GM18873 (cell line): ENCODE measurements at regions not wholly inside any gene's neighbourhood (a gene's known extent, or its start where the extent isn't known, plus 50 kb on each side); places are given as distances from the start of the nearest gene placed in this dataset.

Experiments used
- ATAC-seq: cut with Tn5 transposase; IDR thresholded peaks from one replicate; pipeline ENCODE4 v1.9.1; 2021; ENCODE audit warnings: mild to moderate bottlenecking, moderate library complexity, moderate number of reproducible peaks; ENCODE audit not compliant: unreplicated experiment, low FRiP score

DNA sequence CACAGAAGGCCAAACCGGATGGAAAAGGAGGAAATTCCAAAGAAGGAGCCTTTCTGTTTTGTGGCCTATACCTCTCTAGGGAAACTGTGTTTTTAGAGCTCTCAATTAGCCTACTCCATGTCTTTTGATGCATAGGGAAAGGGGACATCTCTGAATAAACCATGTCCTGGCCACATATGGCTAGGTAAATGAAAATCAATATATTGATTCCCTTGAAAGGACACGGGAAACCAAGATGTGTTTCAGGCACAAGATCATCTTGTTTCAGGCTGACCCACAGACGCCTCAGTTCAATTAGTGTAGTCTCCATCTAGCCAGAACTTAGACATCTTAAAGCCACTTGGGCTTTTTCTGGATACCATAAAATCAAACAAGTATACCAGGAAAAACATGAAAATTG lies 363.1 kb downstream of the ENC1 start:
- no peak for ATAC-seq

DNA sequence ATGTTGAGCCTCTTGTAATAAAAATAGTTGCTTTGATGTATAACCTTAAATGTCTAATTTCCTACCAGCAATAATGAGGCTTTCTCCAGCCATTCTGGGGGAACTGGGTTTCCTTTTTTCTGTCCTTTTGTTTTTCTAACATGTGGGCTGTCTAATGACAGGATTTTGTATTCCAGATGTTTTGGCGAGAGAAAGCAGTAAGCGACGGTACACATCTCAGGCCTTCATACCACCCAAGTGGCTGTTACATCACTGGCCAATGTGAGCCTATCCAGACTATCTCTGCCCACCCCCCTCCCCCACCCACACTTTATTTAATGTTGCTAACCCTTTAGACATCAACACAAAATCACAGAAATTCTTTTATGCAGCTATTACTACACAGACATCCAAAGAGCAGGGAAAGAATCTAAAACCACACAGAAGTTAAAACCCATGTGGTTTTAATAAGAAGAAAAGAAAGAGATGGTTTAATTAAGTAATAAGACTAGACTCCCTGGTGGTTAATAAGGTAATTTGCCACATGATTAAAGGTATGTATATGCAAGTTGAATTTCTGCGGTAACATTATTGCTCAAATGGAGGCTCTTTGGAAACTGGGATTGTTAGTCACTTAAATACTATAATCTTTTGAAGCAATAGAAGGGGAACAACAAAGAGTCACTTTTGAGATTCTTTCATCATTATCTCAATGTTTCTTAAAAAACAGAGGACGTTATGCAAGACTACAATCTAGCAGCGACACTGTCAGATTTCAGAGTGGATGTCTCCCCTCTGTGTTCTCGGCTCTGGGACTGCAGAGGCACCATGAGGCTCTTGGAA lies 365.1 kb downstream of the ENC1 start:
- no peak for ATAC-seq

DNA sequence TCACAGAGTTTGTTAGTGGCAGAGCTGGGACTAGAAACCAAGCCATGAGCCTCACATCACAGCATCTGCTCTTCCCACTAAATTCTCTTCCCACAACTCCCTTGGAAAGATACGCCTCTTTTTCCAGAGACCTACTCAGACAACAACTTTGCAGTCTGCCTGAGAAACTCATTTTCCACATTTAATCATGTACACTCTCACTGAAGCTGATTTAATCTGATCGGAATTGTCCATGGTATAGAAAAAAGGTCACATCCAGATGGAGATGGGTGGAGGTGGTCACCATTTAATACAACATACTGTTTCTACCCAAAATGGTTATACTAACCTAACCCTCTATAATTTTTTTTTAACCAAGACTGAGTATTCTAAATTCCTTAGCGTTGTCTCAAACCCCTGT lies 366.2 kb downstream of the ENC1 start:
- no peak for ATAC-seq

DNA sequence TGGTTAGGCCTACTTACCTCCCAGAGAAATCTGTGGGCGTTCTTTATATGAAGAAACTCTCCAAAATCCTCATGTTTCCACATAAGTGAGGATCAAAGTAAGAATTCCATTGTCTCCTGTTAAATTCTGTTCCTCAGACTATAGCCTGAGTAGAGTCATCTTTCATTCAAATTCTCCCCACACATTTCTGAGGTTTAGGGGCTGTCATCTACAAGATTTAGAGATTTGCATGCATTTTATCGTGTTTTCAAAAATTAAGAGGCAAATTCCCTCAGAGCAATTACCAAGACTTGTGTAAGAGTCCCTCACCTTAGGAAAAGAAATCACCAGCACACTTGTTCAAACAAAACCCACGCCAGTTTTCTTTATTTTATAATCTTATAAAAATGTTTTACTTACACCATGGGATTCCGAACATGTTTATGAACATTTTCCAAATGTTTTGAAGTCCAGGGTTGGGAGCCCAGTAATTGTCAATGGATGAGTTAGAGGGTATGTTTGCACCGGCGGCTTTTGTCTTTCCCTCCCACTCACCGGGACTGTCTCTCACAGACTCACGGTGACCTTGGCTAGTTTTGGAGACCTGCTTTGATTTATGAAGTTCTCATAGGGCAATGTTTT lies 367.6 kb downstream of the ENC1 start:
- no peak for ATAC-seq

DNA sequence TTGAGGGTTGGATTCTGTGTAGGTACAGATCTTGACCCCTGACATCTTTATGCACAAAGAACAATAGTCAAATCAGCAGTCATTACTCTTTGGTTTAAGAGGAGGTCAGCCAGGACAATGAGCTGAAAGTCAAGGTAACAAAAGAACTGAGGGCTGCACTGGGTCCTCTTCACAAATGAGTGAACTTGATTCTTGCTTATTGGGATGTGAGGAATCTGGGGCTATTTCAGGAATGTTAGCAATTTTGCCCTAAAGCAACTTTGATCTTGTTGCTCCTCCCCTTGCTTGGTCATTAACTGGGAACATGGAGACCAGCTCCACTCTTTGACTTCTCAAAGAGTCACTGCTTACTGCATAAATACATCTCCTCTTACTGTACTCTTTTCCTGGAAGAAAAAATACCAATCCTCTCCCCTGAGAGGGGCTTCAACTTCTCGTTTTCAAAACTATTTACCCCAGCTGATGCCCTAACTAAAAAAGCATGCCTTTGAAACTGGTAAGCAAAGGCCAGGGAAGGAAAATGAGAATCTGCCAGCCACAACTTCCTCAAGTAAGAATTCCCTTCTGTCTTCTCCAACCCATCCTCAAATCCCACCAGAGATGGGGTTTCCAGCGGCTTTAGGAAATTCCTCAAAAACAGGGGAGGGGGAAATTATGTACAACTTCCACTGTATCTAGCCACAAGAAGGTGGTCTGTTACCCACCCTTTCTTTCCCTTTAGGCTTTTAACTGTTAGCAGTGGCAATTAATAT lies 368.3 kb downstream of the ENC1 start:
- no peak for ATAC-seq

DNA sequence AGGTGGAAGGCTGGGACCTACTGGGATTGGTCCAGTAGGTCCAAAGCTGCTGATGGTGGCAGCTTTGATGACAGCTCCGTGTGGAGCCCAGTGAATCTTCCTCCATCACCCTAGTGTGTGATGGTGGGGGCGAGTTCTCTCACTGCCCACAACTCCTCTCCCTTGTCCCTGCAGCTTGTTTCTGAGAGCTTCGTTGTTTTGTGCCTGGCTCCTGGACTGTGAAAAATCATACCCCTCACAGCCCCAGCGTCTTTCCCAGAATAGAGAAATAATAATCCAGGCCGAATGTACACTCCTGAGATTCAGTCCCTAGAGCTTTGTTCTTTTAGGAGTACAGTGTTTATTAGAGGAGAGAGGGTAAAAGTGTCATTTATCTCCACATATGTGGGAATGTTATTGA lies 372.2 kb downstream of the ENC1 start:
- ATAC-seq, result no peak

DNA sequence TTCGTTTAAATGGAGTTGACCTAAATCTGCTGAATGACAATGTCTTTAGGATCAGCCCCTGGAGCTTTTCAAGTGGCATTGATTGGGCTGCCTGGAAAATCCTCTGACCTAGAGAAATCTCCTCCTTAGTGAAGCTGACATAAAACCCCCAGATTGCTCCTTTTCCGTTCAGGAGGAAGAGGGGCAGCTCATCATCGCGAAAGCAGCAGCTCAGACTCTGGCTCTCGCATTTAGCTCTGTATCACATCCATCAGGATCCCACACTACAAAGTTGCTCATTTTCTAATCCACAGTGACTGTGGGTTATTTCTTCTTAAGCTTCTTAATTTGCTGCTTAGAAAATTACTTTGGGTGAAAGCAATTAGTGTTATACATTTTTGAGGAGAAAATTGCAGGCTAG lies 373.7 kb downstream of the ENC1 start:
- ATAC-seq, result no peak

DNA sequence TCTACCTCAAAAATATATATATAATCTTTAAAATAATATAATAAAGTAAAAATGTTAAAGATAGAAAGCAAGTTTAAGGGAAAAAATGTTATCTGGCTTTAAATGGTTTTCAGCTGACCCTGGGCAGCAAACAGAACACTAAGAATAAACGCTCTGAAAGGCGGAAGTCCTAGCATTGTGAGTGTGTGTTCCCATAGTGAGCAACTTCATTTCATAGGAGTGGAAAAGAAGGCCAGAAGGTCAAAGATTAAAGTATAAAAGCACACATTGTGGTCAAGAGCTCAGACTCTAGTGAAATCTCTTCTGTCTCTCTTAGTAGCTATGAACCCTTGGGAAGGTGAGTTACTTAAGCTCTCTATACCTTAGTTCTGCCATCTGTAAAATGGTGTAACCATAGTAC lies 374.4 kb downstream of the ENC1 start:
- no peak for ATAC-seq

DNA sequence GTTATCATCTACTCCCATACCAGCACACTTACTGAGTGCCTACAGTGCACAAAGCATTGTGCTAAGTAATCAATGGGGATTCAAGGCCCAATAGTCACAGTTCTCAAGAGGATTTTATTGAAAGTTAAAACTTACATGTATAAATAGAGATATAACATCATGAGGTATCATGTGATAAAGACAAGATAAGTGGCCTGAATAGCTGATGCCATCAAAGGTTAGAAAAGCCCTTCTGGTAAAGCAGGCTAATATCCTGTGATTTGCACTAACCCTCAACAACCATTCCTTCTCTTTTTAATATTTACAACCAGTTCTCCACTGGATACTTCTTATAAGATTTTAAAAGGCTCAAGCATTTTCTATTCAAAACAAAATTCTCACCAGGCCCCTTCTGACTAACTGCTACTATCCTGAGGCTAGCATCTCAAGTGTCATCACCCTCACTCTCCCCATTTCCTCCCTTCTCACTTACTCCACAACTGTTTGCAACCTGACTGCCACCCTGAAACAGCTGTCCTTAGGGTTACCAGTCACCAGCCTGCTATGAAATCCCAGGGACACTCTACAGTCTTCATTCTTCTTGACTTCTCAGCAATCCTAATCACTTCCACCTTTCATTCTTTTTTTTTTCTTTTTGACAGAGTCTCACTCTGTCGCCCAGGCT lies 377.9 kb downstream of the ENC1 start:
- no peak for ATAC-seq

DNA sequence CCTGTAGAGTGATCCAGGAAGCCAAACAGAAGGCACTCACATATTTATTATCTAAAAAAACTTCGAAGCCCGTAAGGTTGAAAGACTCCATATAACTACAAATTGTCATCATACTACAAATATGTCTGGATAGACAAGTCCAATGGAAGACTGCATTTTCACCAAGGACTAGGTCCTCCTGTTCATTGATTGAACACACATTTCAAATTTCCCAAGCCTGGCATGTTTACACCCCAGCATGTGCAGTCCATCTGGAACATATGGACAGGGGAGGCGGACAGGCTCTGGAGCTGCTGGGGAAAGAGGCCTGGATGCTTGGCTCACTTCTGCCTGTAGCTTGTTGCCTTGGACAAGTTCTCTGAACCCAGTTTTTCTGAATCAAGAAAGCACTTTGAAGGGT lies 378.7 kb downstream of the ENC1 start:
- ATAC-seq, result no peak

DNA sequence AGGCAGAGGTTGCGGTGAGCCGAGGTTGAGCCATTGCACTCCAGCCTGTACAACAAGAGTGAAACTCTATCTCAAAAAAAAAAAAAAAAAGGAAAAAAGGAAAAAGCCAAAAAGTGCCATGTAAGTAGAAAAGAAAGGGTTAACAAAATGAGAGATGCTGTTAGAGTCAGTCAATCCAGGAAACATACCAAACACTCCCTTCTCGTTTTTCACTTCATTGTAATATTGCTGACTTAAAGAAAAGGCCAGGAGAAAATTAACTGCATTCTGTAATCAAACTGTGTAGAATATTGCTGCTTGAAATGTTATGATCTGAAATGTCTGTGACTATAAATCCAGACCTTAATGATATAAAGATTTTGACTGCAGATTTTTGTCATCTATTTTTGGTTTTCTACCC lies 379.1 kb downstream of the ENC1 start:
- no peak for ATAC-seq

DNA sequence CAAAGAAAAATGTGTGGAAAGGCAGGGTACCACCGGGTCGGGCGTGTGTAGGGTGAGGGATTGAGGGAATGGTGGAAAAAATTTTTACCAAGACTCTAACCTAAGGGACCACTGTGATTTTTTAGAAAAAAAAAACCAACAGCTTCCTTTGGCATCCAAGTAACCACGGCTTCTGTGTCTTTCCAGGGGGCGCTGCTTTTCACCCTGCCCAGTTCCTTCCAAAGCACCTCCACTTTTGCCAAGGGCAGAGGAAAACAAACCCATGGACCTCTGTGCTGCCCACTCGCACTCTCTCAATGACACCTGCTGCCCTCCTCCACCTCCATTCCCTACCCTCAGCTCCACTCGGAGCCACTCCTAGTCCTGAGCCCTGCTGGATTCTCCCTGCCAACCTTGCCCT lies 381.0 kb downstream of the ENC1 start:
- ATAC-seq, result no peak

DNA sequence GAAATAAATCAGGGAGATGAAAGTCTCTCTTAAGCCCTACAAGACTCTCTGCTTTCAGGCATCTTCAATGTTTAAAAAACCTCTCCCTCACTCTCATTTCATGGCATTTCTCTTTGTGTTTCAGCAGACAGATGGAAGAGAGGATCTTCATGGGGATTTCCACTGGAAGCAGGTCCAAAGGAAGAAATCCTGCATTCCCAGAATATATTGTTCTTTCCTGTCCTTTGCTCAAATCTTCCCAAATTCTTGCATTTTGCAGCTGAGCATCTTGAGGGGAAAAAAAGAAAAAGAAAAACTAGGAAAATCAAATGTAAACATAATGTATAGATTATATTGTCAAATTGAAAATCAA lies 382.2 kb downstream of the ENC1 start:
- ATAC-seq, result no peak

DNA sequence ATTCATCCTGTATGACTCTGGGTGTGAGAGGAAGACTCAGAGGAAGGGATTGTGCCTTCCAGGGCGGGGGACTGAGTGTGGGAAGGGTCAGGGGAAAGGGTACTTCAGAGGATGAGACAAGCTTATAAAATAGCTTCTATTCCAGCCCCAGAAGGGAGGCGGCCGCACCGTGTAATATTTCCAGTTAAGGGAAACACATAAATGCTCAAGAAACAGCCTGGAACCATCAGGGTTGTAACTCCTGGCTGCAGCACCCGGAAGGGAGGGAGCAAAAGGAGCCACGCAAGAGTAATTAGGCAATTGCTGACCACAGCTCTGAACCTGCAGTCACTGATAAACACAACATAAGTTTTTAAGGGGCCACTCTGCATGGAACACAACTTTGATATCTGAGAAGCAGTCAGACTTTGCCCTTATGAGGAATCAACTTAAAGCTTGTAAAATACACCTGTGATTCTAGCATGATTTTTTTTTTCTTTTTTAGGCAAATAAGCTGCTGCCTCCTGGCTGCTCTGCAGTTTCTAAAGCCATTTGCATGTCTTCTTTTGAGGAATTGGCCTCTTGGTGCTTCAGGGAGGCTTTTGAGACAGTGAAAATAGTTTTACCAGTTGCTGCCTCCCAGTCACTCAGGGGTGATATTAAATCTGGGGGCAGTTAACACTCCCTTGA lies 382.7 kb downstream of the ENC1 start:
- no peak for ATAC-seq

DNA sequence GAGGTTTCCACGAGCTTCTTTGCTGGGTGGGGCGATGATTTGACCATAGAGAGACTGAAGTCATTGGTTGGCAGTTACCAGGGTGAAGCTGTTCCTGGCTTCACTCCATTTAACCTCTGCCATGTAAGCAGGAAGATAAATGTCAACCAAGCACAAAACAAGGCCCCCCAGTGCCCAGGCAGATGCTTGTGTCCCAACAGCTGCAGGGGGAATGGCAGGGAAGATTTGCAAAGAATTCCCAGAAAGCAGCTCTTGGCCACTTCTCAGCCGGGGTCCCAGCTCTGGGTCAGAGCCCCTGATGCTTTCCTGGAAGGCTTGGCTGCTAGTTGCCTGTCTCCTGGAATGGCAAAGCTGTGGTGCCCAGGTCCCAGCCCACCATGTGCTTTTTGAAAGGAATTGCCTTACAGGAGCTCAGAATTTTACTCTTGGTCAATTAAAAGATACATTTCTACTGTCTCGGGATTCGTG lies 383.4 kb downstream of the ENC1 start:
- ATAC-seq, result no peak

DNA sequence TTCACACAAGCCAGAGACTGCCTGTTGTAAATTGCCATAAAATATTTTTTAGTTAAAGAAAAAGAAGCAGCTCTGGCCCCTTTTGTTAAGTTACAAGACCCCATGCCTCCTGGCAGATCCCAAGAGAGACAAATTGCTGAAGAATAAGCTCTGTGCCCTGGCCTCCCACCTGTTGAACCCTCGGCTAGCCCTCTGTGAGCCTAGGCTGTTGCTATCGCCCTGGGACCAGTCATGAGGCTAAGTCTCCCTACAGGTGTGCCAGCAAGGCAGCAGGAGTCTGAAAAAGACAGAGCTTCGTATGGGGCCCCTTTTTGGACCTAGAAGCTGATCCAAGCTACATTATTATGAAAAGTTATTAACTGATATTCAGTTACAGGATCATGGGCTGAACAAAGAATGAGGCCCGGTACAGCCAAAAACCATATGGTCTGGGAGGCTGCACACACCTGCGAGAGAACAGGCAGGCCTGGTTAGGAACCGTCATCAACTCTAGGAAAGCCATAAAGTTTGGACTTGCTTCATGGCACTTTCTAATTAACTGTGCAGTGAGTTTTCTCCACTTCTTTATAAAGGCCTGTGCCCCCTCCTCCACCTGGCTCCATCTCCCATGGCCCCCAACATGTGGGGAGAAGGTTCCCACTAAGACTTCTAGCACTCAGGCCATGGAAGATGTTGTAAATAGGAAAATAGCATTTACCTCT lies 384.7 kb downstream of the ENC1 start:
- no peak for ATAC-seq

DNA sequence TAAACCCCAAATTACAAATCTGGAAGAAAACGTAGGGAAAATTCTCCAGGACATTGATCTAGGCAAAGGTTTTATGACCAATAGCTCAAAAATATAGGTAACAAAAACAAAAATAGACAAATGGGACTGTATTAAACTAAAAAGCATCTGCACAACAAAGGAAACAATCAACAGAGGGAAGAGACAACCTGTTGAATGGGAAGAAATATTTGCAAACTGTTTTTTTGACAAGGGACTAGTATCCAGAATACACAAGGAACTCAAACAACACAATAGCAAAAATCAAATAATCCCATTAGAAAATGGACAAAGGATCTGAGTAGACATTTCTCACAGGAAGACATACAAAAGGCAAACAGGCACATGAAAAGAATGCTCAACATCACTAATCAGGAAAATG lies 386.3 kb downstream of the ENC1 start:
- ATAC-seq, result no peak

DNA sequence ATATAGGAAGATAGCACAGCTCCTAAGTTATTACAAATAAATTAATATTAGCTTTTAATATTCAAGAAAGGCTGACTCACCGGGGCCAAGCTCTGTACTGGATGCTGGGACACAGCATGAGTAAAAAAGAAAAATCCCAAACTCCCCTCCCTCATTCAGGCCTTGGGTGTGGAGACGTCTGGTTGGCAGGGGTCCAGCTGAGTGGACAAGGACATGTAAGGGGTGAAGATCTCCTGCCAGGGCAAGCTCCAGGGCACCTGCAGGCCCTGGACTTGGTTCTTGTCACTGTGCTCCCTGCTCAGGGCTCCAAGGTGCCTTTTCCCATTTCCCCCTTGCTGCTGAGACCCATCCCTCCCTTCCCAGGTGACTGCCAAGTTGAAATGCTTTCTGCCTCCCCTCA lies 388.5 kb downstream of the ENC1 start:
- no peak for ATAC-seq

DNA sequence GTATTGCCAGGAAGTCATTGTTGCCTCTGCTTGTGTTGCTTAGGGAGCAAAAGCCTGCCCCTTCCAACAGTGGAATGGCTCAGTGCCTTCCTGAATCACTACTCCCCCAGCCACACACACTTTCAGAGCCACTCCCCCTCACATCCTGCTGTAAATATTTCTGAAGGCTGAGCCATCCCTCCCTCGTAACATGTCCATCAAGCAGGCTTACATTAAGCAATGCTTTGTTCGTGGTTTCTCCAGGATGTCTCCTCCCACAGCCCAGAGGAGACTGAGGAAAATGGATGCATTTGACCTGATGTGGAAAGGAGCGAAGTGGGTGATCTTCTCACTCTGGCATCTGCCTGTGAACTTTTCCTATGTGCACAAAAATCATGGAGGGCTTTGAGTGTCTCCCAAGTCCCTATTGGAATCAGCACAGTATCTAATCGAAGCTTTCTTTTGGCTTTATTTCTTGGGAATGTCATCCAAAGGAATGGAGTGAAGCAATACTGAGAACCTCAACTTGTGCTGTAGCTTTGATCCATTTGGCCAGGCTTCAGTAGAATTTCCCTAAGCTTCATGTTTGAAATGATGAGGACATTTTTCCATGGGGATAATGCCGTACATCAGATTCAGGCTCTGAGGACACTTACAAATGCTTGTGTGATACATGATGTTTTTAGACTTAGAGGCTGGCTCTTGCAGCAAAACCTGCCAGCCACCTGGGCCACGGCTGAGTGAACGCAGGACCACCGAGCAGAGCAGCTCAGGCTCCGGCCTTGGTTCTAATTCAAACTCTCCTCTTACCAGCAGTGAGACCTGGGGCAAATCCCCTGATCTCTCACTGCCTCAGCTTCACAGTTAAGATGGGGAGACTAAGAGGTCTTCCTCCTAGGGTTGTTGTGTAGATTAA lies 389.1 kb downstream of the ENC1 start:
- no peak for ATAC-seq
